Left colon (tissue), 2 donors: ENCODE measurements at regions not wholly inside any gene's neighbourhood (a gene's known extent, or its start where the extent isn't known, plus 50 kb on each side); places are given as distances from the start of the nearest gene placed in this dataset.

Source experiments
- ATAC-seq: fragments of 200-7000 bp; cut with Tn5 transposase; one replicate; pipeline ENCODE4 v1.9.1; 2020; ENCODE audit warnings: mild to moderate bottlenecking, moderate library complexity
- DNase-seq, 2 donors: peaks; one replicate each; pipeline ENCODE4 v3.0.0-alpha.2; 2020
- intact Hi-C, 2 donors: fragments of 100-400 bp; cut with DNase I in 1 of 2; cut with micrococcal nuclease in 1 of 2; formaldehyde crosslinking; loops; one replicate each; pipeline versions ENCODE4 v1.11.2 to v1.14.0; 2022; cut with DNase I, micrococcal nuclease
- donor health status: DM: no; HTN: no; CAD: no.
- donor health status: DM: yes; HTN: yes; CAD: no.

- DNase-seq (no peak), ATAC-seq (no peak)
- intact Hi-C loops, result no loop called here
Measured at GRCh38 chr4:135166661-135167060, 965.1 kb upstream of the PABPC4L start.

GRCh38 chr4:135164601-135165000, 963.0 kb upstream of the PABPC4L start:
- intact Hi-C loops, result no loop called here

GRCh38 chr4:135144498-135144897, 942.9 kb upstream of the PABPC4L start:
- DNase-seq (no peak), ATAC-seq (no peak)
- intact Hi-C loops, result no loop called here

More at GRCh38 chr4:135164601-135165000, 963.0 kb upstream of the PABPC4L start:
- DNase-seq (no peak), ATAC-seq (no peak)

- intact Hi-C loops, result no loop called here
- no peak for ATAC-seq
- DNase-seq, result no peak
Measured at GRCh38 chr4:135124196-135124595, 922.6 kb upstream of the PABPC4L start.

GRCh38 chr4:135123632-135124031, 922.0 kb upstream of the PABPC4L start:
- intact Hi-C loops, result no loop called here
- DNase-seq (no peak), ATAC-seq (no peak)

- DNase-seq (no peak), ATAC-seq (no peak)
- intact Hi-C loops, result no loop called here
Measured at GRCh38 chr4:135122457-135122856, 920.9 kb upstream of the PABPC4L start.

GRCh38 chr4:135120195-135120594, 918.6 kb upstream of the PABPC4L start:
- ATAC-seq (no peak), DNase-seq (no peak)
- intact Hi-C loops, result no loop called here

GRCh38 chr4:135114079-135114478, 912.5 kb upstream of the PABPC4L start:
- intact Hi-C loops, result no loop called here
- no peak for ATAC-seq
- no peak for DNase-seq

- ATAC-seq (no peak), DNase-seq (no peak)
- intact Hi-C loops, result no loop called here
Measured at GRCh38 chr4:135098061-135098460, 896.5 kb upstream of the PABPC4L start.

- no peak for DNase-seq
- no peak for ATAC-seq
- intact Hi-C loops, result no loop called here
Measured at GRCh38 chr4:135073389-135073788, 871.8 kb upstream of the PABPC4L start.

- intact Hi-C loops, result no loop called here
- DNase-seq (no peak), ATAC-seq (no peak)
Measured at GRCh38 chr4:135072553-135072952, 871.0 kb upstream of the PABPC4L start.

- intact Hi-C loops, result no loop called here
- ATAC-seq (no peak), DNase-seq (no peak)
Measured at GRCh38 chr4:135065366-135065765, 863.8 kb upstream of the PABPC4L start.

- DNase-seq, result no peak
- no peak for ATAC-seq
- intact Hi-C loops, result no loop called here
Measured at GRCh38 chr4:135050086-135050717, 848.6 kb upstream of the PABPC4L start.

GRCh38 chr4:135032670-135033069, 831.1 kb upstream of the PABPC4L start:
- DNase-seq (no peak), ATAC-seq (no peak)
- intact Hi-C loops, result no loop called here

GRCh38 chr4:135015771-135016170, 814.2 kb upstream of the PABPC4L start:
- ATAC-seq (no peak), DNase-seq (no peak)
- intact Hi-C loops, result no loop called here

- ATAC-seq (no peak), DNase-seq (no peak)
- intact Hi-C loops, result no loop called here
Measured at GRCh38 chr4:135007400-135007799, 805.8 kb upstream of the PABPC4L start.

- intact Hi-C loops, result no loop called here
- ATAC-seq (no peak), DNase-seq (no peak)
Measured at GRCh38 chr4:134999169-134999568, 797.6 kb upstream of the PABPC4L start.

GRCh38 chr4:134961963-134962362, 760.4 kb upstream of the PABPC4L start:
- no peak for ATAC-seq
- intact Hi-C loops, result no loop called here
- DNase-seq, result no peak

GRCh38 chr4:134958862-134959261, 757.3 kb upstream of the PABPC4L start:
- ATAC-seq, result no peak
- intact Hi-C loops, result no loop called here
- DNase-seq, result no peak

GRCh38 chr4:134955059-134955458, 753.5 kb upstream of the PABPC4L start:
- DNase-seq (no peak), ATAC-seq (no peak)
- intact Hi-C loops, result no loop called here

- DNase-seq (no peak), ATAC-seq (no peak)
- intact Hi-C loops, result no loop called here
Measured at GRCh38 chr4:134952775-134953174, 751.2 kb upstream of the PABPC4L start.
